ENCODE measurements at regions not wholly inside any gene's neighbourhood (a gene's known extent, or its start where the extent isn't known, plus 50 kb on each side); places are given as distances from the start of the nearest gene placed in this dataset.

DNA sequence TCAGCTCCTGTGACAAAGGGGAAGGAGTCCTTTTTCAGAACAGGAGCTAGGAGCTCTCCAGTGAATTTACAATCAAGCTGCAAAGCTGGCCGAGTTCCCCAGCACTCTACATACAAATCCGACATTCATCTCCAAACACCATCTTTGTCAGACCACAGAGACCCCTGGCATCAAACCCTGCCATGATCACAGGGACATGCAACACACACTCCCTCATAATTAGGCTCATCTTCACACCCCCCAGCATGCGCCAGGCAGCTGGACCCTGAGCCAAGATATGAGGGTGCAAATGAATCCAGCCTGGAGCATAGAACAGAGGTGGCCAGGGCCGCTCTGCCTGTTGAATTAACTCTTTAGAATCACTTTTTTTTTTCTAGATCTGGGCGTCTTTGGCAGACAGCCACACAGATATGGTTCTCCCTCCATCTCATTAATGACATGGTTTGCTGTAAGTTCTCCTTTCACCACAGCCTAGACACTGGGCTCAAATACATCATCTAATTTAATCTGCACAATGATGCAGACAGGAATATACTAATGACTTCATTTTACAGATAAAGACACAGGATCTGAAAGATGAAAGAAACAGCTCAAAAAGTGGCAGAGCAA, 366.3 kb downstream of the NPIPA8 start:
- no peak for TF ChIP-seq EZH2 (IDR thresholded peaks at IDR 0.05)
- TF ChIP-seq POLR2AphosphoS5 (IDR thresholded peaks at IDR 0.05; ENCODE audit: borderline replicate concordance, low read depth, low read length): no peak

All from SK-N-MC (cell line).